ENCODE measurements at regions not wholly inside any gene's neighbourhood (a gene's known extent, or its start where the extent isn't known, plus 50 kb on each side); places are given as distances from the start of the nearest gene placed in this dataset.

DNA sequence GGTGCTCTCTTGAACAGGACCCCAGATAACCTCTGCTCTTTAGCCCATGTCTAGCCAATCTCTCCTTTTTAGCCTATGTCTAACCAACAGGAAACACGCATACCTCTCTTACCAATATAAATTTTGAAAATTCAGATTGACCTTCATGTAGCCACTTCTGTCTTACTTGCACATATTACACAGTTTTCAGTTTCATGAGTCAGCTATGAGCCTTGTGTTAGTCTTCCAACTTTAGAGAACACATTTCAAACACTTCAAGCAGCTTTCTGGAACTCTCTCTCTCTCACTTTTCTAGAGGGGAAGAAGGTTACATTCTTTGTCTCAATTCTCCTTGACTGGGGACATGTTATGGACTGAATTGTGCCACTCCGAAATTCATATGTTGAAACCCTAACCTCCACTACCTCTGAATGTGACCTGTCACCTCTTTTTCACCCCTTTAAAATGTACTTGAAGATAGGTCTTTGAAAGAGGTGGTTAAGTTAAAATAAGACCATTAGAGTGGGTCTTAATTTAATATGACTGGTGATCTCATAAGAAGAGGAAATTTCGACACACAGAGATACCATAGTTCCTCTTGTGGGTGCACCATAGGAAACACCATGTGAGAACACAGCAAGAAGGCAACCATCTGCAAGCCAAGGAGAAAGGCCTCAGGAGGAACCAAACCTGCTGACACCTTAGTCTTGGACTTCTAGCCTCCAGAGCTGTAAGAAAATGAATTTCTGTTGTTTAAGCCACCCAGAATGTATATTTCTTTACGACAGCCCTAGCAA, 480.3 kb upstream of the ALCAM start:
- H3K4me3 Mint-ChIP-seq, result no peak overlapping the region
- DNase-seq, result no peak
- no peak overlapping the region for H3K27ac Mint-ChIP-seq
- CTCF ChIA-PET, result no interaction called here
- H3K9me3 Mint-ChIP-seq, result no peaks in the 10 kb centered on the region
- no peaks in the 10 kb centered on the region for H3K27me3 Mint-ChIP-seq
- H3K4me1 Mint-ChIP-seq, result no peaks in the 10 kb centered on the region
- no peaks in the 10 kb centered on the region for H3K36me3 Mint-ChIP-seq

- CTCF ChIA-PET, result no interaction called here
Observed at GRCh38 chr3:104887069-104887468, 479.6 kb upstream of the ALCAM start.

DNA sequence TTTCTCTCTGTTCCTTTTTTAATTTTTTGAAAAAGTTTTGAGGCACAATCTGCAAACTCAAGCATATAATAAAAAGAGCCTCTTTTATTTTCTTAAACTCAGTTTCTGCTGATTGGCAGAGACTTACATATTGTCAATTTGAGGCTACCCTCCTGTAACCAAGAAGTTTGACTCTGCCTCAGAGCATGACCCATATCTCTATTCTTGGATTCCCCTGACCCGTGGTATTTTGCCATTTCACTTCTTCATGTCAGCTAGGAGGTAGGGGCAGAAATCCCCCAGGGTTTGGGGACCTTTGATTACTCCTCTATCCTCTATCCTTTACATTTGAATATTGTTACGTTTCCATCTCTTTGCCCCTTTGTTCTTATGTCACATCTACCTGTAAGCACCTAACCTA, 479.1 kb upstream of the ALCAM start:
- Mint-ChIP-seq H3K27me3 (no peaks in the 10 kb centered on the region), H3K27ac (no peak overlapping the region), H3K4me1 (no peaks in the 10 kb centered on the region), H3K36me3 (no peaks in the 10 kb centered on the region), H3K9me3 (no peaks in the 10 kb centered on the region), H3K4me3 (no peak overlapping the region)
- no peak for DNase-seq
- CTCF ChIA-PET, result no interaction called here

More at GRCh38 chr3:104887069-104887468, 479.6 kb upstream of the ALCAM start:
- no peaks in the 10 kb centered on the region for H3K9me3 Mint-ChIP-seq
- H3K27ac Mint-ChIP-seq, result no peak overlapping the region
- no peak overlapping the region for H3K4me3 Mint-ChIP-seq
- H3K36me3 Mint-ChIP-seq, result no peaks in the 10 kb centered on the region
- no peaks in the 10 kb centered on the region for H3K27me3 Mint-ChIP-seq
- DNase-seq, result no peak
- H3K4me1 Mint-ChIP-seq, result no peaks in the 10 kb centered on the region

GRCh38 chr3:104892044-104892443, 474.7 kb upstream of the ALCAM start:
- DNase-seq, result no peak
- no peaks in the 10 kb centered on the region for H3K27me3 Mint-ChIP-seq
- no peak overlapping the region for H3K4me3 Mint-ChIP-seq
- H3K9me3 Mint-ChIP-seq, result no peaks in the 10 kb centered on the region
- no peaks in the 10 kb centered on the region for H3K4me1 Mint-ChIP-seq
- CTCF ChIA-PET, result no interaction called here
- H3K36me3 Mint-ChIP-seq, result no peaks in the 10 kb centered on the region
- no peak overlapping the region for H3K27ac Mint-ChIP-seq

DNA sequence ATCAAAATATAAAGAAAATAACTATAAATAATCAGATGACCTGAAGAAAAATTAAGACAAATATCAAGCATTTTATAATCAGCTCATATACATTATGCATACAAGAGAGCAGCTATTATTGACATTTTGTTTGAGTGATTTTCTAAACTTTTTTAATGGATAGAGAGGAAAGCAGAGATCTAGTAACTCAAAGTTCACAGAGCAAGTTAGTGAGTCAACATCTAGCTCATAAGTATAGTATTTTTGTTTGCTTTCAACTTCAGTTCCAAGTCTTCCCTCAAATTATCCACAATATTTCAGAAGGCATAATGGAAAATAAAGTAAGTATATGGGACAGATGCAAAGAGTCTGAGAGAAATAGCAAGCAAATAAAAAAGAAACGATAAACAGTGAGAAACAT, 470.1 kb upstream of the ALCAM start:
- H3K27ac Mint-ChIP-seq, result no peak overlapping the region
- H3K36me3 Mint-ChIP-seq, result no peaks in the 10 kb centered on the region
- H3K9me3 Mint-ChIP-seq, result no peaks in the 10 kb centered on the region
- CTCF ChIA-PET, result no interaction called here
- DNase-seq, result no peak
- no peaks in the 10 kb centered on the region for H3K27me3 Mint-ChIP-seq
- no peak overlapping the region for H3K4me3 Mint-ChIP-seq
- no peaks in the 10 kb centered on the region for H3K4me1 Mint-ChIP-seq

GRCh38 chr3:104901396-104901795, 465.3 kb upstream of the ALCAM start:
- Mint-ChIP-seq H3K27me3 (no peaks in the 10 kb centered on the region), H3K9me3 (peaks cover 1% of the 10 kb centered on the region), H3K36me3 (no peaks in the 10 kb centered on the region), H3K27ac (no peak overlapping the region), H3K4me1 (no peaks in the 10 kb centered on the region), H3K4me3 (no peak overlapping the region)
- CTCF ChIA-PET, result no interaction called here
- no peak for DNase-seq

- CTCF ChIA-PET, result no interaction called here
- no peaks in the 10 kb centered on the region for H3K27me3 Mint-ChIP-seq
- no peak overlapping the region for H3K4me3 Mint-ChIP-seq
- H3K27ac Mint-ChIP-seq, result no peak overlapping the region
- no peaks in the 10 kb centered on the region for H3K36me3 Mint-ChIP-seq
- DNase-seq, result no peak
- H3K9me3 Mint-ChIP-seq, result peaks cover 5% of the 10 kb centered on the region
- no peaks in the 10 kb centered on the region for H3K4me1 Mint-ChIP-seq
Observed at GRCh38 chr3:104903064-104903463, 463.6 kb upstream of the ALCAM start.

GRCh38 chr3:104906001-104906639, 460.6 kb upstream of the ALCAM start:
- no peak overlapping the region for H3K4me3 Mint-ChIP-seq
- DNase-seq, result no peak
- H3K27me3 Mint-ChIP-seq, result no peaks in the 10 kb centered on the region
- peaks cover 5% of the 10 kb centered on the region for H3K9me3 Mint-ChIP-seq
- H3K27ac Mint-ChIP-seq, result no peak overlapping the region
- CTCF ChIA-PET, result no interaction called here
- H3K36me3 Mint-ChIP-seq, result no peaks in the 10 kb centered on the region
- no peaks in the 10 kb centered on the region for H3K4me1 Mint-ChIP-seq

DNA sequence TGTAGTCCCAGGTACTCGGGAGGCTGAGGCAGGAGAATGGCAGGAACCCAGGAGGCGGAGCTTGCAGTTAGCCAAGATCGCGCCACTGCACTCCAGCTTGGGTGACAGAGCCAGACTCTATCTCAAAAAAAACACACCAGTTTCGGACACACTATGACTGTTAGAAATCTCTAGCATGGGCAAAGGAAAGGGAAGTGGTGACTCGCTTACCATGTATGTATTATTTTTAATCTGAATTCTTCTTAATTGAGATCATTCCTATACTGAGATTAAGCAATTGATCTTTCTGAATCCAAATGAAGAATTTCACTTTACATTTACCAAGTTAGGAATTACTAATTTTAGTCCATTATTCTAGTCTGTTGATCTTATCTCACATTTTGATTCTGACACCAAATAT, 459.2 kb upstream of the ALCAM start:
- no peaks in the 10 kb centered on the region for H3K4me1 Mint-ChIP-seq
- H3K27ac Mint-ChIP-seq, result no peak overlapping the region
- DNase-seq, result no peak
- H3K36me3 Mint-ChIP-seq, result no peaks in the 10 kb centered on the region
- H3K9me3 Mint-ChIP-seq, result peaks cover 5% of the 10 kb centered on the region
- H3K4me3 Mint-ChIP-seq, result no peak overlapping the region
- CTCF ChIA-PET, result no interaction called here
- no peaks in the 10 kb centered on the region for H3K27me3 Mint-ChIP-seq

GRCh38 chr3:104908761-104909160, 457.9 kb upstream of the ALCAM start:
- CTCF ChIA-PET, result no interaction called here
- H3K27me3 Mint-ChIP-seq, result no peaks in the 10 kb centered on the region
- peaks cover 3% of the 10 kb centered on the region for H3K9me3 Mint-ChIP-seq
- no peaks in the 10 kb centered on the region for H3K4me1 Mint-ChIP-seq
- no peaks in the 10 kb centered on the region for H3K36me3 Mint-ChIP-seq
- H3K27ac Mint-ChIP-seq, result no peak overlapping the region
- no peak overlapping the region for H3K4me3 Mint-ChIP-seq
- DNase-seq, result no peak

DNA sequence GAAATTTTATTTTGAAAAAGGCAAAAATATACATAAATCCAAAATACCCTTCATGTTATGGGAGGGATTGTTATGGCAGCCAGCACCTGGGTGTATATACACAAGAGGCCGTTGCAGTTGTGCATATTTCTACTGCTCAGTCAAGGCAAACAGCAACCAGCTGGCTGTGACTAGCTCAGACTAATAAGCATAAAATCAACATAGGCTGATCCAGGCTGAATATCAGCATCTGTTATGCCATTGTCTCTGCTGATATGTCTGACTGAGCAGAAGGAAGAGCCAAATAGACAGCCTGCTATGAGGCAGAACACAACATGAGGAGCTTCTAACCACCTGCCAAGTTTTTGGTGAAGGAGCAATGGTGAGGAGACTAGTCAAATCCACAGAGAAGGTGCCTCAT, 457.5 kb upstream of the ALCAM start:
- no peak for DNase-seq
- no peaks in the 10 kb centered on the region for H3K4me1 Mint-ChIP-seq
- no peaks in the 10 kb centered on the region for H3K36me3 Mint-ChIP-seq
- H3K27ac Mint-ChIP-seq, result no peak overlapping the region
- CTCF ChIA-PET, result no interaction called here
- H3K27me3 Mint-ChIP-seq, result no peaks in the 10 kb centered on the region
- peaks cover 3% of the 10 kb centered on the region for H3K9me3 Mint-ChIP-seq
- no peak overlapping the region for H3K4me3 Mint-ChIP-seq

DNA sequence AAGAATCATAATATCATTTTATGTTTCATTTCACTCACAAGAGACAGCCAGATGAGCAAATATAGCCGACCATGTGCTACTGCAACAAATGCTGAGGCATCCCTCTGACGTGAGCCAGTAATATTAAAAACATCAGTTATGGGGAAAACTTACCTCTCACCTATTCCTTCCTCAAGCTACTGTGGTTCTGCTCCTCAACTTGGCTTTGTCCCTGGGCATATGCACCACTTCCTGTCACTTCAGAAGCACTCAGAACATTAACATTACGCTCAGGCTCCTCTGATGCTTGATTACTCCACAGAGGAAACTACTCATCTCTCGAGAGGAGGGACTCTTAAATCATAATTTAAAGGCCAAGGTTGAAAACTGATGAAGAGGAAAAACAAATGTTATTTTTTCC, 457.0 kb upstream of the ALCAM start:
- no peaks in the 10 kb centered on the region for H3K4me1 Mint-ChIP-seq
- CTCF ChIA-PET, result no interaction called here

GRCh38 chr3:104911376-104911775, 455.3 kb upstream of the ALCAM start:
- Mint-ChIP-seq H3K27ac (no peak overlapping the region), H3K9me3 (peaks cover 3% of the 10 kb centered on the region), H3K36me3 (no peaks in the 10 kb centered on the region), H3K27me3 (no peaks in the 10 kb centered on the region), H3K4me3 (no peak overlapping the region), H3K4me1 (no peaks in the 10 kb centered on the region)
- CTCF ChIA-PET, result no interaction called here
- no peak for DNase-seq

More for the DNA sequence above, 457.0 kb upstream of the ALCAM start:
- Mint-ChIP-seq H3K4me3 (no peak overlapping the region), H3K27me3 (no peaks in the 10 kb centered on the region), H3K27ac (no peak overlapping the region), H3K36me3 (no peaks in the 10 kb centered on the region), H3K9me3 (peaks cover 3% of the 10 kb centered on the region)
- no peak for DNase-seq

- DNase-seq, result no peak
- no peak overlapping the region for H3K4me3 Mint-ChIP-seq
- peaks cover 5% of the 10 kb centered on the region for H3K9me3 Mint-ChIP-seq
- CTCF ChIA-PET, result no interaction called here
- no peaks in the 10 kb centered on the region for H3K4me1 Mint-ChIP-seq
- no peaks in the 10 kb centered on the region for H3K36me3 Mint-ChIP-seq
- H3K27ac Mint-ChIP-seq, result no peak overlapping the region
- H3K27me3 Mint-ChIP-seq, result no peaks in the 10 kb centered on the region
Observed at GRCh38 chr3:104916971-104917370, 449.7 kb upstream of the ALCAM start.

DNA sequence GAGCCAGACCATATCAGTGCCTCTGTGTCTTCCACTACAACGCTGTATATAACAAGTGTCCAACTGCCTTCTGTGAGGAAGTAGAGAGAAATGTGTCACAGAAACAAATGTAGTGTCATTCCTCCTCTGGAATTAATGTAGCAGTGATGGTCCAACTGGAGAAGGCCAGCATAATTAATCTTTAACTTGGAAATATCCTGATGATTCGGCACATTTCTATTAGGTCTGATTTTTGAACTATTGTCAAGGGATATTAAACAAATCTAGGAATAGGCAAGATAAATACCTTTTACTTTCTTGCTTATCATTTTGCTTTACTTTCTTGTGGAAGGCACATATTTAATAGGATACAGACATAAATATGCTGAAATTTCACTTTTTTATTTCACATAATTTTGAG, 446.2 kb upstream of the ALCAM start:
- no peak overlapping the region for H3K4me3 Mint-ChIP-seq
- no peak overlapping the region for H3K27ac Mint-ChIP-seq
- H3K9me3 Mint-ChIP-seq, result peaks cover 5% of the 10 kb centered on the region
- no peaks in the 10 kb centered on the region for H3K36me3 Mint-ChIP-seq
- H3K4me1 Mint-ChIP-seq, result no peaks in the 10 kb centered on the region
- no peak for DNase-seq
- H3K27me3 Mint-ChIP-seq, result no peaks in the 10 kb centered on the region
- CTCF ChIA-PET, result no interaction called here

All from activated naive CD4-positive, alpha-beta T cell treated with anti-CD3 and anti-CD28 coated beads, Interleukin-2, amount 10 ng/mL, durations not matched to agents 7 days and 5 days (primary cell).